ENCODE measurements at regions not wholly inside any gene's neighbourhood (a gene's known extent, or its start where the extent isn't known, plus 50 kb on each side); places are given as distances from the start of the nearest gene placed in this dataset.

DNA sequence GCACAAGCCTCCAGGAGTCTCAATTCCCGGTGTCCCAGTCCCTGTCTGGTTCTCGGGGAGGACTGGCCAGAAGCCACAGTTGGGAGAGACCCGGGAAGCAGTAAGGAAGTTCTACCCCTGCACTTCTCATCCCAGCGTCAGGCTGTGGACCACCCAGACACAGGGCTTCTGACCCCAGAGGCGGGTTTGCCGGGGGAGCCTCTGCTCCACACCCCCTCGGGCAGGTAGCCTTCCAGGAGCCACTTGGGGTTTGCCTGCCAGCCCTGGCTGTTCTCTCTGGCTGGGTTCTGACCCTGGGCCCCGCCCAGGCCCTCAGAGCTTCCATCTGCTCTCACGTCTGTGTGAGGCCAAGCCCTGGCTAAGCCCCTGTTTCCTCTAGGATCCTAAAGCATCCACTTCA is 94.4 kb upstream of the GPC1 start:
- no peaks in the 10 kb centered on the region for H3K79me2 ChIP-seq (ENCODE audit: insufficient read depth)
- no peaks in the 10 kb centered on the region for H3K27me3 ChIP-seq (ENCODE audit: insufficient read depth)
- WGBS (ENCODE audit: low lambda C conversion rate) = 18% methylated on average over 4 of the region's 9 CpGs
- no peak for DNase-seq
- no peak overlapping the region for H3K27ac ChIP-seq (ENCODE audit: low read depth in 2 of 2, low read length in 1 of 2)
- H3K9me2 ChIP-seq = no peaks in the 10 kb centered on the region
- H3K9ac ChIP-seq = no peak overlapping the region
- H3K4me2 ChIP-seq = no peak overlapping the region
- peaks cover 0 to 4% of the 10 kb centered on the region in 2 experiments; a peak in 1 of 4 replicates for H3K4me1 ChIP-seq (ENCODE audit: control insufficient read depth in 1 of 2, insufficient read depth in 2 of 2, low read depth in 1 of 2, low read length in 1 of 2)
- H3K9me3 ChIP-seq = no peaks in the 10 kb centered on the region
- TF ChIP-seq, protein P1, sequence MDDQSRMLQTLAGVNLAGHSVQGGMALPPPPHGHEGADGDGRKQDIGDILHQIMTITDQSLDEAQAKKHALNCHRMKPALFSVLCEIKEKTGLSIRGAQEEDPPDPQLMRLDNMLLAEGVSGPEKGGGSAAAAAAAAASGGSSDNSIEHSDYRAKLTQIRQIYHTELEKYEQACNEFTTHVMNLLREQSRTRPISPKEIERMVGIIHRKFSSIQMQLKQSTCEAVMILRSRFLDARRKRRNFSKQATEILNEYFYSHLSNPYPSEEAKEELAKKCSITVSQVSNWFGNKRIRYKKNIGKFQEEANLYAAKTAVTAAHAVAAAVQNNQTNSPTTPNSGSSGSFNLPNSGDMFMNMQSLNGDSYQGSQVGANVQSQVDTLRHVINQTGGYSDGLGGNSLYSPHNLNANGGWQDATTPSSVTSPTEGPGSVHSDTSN (IDR thresholded peaks at IDR 0.05) = no peak
- TF ChIP-seq, protein P2, sequence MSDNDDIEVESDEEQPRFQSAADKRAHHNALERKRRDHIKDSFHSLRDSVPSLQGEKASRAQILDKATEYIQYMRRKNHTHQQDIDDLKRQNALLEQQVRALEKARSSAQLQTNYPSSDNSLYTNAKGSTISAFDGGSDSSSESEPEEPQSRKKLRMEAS (IDR thresholded peaks at IDR 0.05; ENCODE audit: low read depth) = no peak
- TF ChIP-seq TEAD4 (IDR thresholded peaks at IDR 0.05; ENCODE audit: borderline replicate concordance, insufficient read depth) (no peak), RFX5 (IDR thresholded peaks at IDR 0.05; ENCODE audit: low read length) (no peak), EP300 (IDR thresholded peaks at IDR 0.05; ENCODE audit: borderline replicate concordance in 1 of 2, low read depth in 1 of 2, low read length in 1 of 2) (no peak), NFIC (IDR thresholded peaks at IDR 0.05; ENCODE audit: borderline replicate concordance) (no peak), SIN3A (IDR thresholded peaks at IDR 0.05; ENCODE audit: borderline replicate concordance, low read depth, low read length) (no peak), ELF1 (IDR thresholded peaks at IDR 0.05) (no peak), TCF12 (IDR thresholded peaks at IDR 0.05) (no peak), GATA2 (CRISPR knock-in tag; IDR thresholded peaks at IDR 0.05) (no peak), MXI1 (IDR thresholded peaks at IDR 0.05; ENCODE audit: low read depth, low read length) (no peak), MEF2A (IDR thresholded peaks at IDR 0.05; ENCODE audit: borderline replicate concordance, low read depth) (no peak), SMC3 (IDR thresholded peaks at IDR 0.05; ENCODE audit: low read depth, low read length) (no peak), NRF1 (IDR thresholded peaks at IDR 0.05; ENCODE audit: low read depth, low read length) (no peak), POLR2AphosphoS5 (IDR thresholded peaks at IDR 0.05; ENCODE audit: low read depth, low read length) (no peak)
- TF ChIP-seq, protein P3, sequence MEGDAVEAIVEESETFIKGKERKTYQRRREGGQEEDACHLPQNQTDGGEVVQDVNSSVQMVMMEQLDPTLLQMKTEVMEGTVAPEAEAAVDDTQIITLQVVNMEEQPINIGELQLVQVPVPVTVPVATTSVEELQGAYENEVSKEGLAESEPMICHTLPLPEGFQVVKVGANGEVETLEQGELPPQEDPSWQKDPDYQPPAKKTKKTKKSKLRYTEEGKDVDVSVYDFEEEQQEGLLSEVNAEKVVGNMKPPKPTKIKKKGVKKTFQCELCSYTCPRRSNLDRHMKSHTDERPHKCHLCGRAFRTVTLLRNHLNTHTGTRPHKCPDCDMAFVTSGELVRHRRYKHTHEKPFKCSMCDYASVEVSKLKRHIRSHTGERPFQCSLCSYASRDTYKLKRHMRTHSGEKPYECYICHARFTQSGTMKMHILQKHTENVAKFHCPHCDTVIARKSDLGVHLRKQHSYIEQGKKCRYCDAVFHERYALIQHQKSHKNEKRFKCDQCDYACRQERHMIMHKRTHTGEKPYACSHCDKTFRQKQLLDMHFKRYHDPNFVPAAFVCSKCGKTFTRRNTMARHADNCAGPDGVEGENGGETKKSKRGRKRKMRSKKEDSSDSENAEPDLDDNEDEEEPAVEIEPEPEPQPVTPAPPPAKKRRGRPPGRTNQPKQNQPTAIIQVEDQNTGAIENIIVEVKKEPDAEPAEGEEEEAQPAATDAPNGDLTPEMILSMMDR (IDR thresholded peaks at IDR 0.05) = no peak
- TF ChIP-seq, protein P4, sequence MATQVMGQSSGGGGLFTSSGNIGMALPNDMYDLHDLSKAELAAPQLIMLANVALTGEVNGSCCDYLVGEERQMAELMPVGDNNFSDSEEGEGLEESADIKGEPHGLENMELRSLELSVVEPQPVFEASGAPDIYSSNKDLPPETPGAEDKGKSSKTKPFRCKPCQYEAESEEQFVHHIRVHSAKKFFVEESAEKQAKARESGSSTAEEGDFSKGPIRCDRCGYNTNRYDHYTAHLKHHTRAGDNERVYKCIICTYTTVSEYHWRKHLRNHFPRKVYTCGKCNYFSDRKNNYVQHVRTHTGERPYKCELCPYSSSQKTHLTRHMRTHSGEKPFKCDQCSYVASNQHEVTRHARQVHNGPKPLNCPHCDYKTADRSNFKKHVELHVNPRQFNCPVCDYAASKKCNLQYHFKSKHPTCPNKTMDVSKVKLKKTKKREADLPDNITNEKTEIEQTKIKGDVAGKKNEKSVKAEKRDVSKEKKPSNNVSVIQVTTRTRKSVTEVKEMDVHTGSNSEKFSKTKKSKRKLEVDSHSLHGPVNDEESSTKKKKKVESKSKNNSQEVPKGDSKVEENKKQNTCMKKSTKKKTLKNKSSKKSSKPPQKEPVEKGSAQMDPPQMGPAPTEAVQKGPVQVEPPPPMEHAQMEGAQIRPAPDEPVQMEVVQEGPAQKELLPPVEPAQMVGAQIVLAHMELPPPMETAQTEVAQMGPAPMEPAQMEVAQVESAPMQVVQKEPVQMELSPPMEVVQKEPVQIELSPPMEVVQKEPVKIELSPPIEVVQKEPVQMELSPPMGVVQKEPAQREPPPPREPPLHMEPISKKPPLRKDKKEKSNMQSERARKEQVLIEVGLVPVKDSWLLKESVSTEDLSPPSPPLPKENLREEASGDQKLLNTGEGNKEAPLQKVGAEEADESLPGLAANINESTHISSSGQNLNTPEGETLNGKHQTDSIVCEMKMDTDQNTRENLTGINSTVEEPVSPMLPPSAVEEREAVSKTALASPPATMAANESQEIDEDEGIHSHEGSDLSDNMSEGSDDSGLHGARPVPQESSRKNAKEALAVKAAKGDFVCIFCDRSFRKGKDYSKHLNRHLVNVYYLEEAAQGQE (IDR thresholded peaks at IDR 0.05; ENCODE audit: low read depth, low read length) = no peak
- TF ChIP-seq, protein P5, sequence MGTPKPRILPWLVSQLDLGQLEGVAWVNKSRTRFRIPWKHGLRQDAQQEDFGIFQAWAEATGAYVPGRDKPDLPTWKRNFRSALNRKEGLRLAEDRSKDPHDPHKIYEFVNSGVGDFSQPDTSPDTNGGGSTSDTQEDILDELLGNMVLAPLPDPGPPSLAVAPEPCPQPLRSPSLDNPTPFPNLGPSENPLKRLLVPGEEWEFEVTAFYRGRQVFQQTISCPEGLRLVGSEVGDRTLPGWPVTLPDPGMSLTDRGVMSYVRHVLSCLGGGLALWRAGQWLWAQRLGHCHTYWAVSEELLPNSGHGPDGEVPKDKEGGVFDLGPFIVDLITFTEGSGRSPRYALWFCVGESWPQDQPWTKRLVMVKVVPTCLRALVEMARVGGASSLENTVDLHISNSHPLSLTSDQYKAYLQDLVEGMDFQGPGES (IDR thresholded peaks at IDR 0.05; ENCODE audit: low read depth, low read length) = no peak
- TF ChIP-seq, protein P6, sequence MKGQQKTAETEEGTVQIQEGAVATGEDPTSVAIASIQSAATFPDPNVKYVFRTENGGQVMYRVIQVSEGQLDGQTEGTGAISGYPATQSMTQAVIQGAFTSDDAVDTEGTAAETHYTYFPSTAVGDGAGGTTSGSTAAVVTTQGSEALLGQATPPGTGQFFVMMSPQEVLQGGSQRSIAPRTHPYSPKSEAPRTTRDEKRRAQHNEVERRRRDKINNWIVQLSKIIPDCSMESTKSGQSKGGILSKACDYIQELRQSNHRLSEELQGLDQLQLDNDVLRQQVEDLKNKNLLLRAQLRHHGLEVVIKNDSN (IDR thresholded peaks at IDR 0.05; ENCODE audit: borderline replicate concordance, low read depth) = no peak
- TF ChIP-seq, protein P7, sequence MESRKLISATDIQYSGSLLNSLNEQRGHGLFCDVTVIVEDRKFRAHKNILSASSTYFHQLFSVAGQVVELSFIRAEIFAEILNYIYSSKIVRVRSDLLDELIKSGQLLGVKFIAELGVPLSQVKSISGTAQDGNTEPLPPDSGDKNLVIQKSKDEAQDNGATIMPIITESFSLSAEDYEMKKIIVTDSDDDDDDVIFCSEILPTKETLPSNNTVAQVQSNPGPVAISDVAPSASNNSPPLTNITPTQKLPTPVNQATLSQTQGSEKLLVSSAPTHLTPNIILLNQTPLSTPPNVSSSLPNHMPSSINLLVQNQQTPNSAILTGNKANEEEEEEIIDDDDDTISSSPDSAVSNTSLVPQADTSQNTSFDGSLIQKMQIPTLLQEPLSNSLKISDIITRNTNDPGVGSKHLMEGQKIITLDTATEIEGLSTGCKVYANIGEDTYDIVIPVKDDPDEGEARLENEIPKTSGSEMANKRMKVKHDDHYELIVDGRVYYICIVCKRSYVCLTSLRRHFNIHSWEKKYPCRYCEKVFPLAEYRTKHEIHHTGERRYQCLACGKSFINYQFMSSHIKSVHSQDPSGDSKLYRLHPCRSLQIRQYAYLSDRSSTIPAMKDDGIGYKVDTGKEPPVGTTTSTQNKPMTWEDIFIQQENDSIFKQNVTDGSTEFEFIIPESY (IDR thresholded peaks at IDR 0.05; ENCODE audit: borderline replicate concordance, low read depth) = no peak
- H3K36me3 ChIP-seq (replicated peaks in 1 of 2; ENCODE audit: control insufficient read depth in 1 of 2, insufficient read depth in 2 of 2, low read length in 1 of 2) = no peaks in the 10 kb centered on the region
- no peaks in the 10 kb centered on the region for H3F3A ChIP-seq (replicated peaks; ENCODE audit: insufficient read depth)
- H2AFZ ChIP-seq (ENCODE audit: low read depth) = no peak overlapping the region
- no peak overlapping the region for H3K4me3 ChIP-seq (ENCODE audit: low read depth in 2 of 2, low read length in 1 of 2)
- ChIA-PET CTCF (interaction anchor here (1.1 kb wide), 1 partner anchor 95 kb away, joined by 3 read pairs; no protein-coding TSS in a partner anchor), POLR2A (no interaction called here)
- no peaks in the 10 kb centered on the region for H4K20me1 ChIP-seq (ENCODE audit: insufficient read depth)

All from SK-N-SH (cell line).